ENCODE measurements at regions not wholly inside any gene's neighbourhood (a gene's known extent, or its start where the extent isn't known, plus 50 kb on each side); places are given as distances from the start of the nearest gene placed in this dataset.
"Not testable (repeated sequence)": the region's sequence is repeated elsewhere in the genome, so short reads cannot be mapped to it uniquely, and the experiment has no call there.

DNA sequence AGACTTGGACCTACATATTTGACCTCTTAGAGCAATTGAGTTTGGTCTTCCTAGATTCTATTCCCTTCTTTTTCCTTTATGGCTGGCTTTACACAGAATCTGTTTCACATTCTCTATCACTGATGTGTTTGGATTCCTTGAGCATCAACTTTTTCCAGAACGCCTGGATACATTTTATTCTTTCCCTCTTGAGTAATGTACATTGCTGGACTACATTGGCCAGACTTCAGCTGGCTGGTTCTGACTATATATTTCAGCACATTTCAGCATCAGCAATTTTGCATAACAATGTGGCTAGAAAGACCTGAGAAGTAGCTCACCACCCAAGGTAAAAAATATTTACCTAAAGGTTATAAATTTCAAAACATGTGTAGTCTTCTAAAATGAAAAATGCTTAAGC is 2198.2 kb upstream of the RAG2 start:
- no peaks in the 10 kb centered on the region for H3K9me3 ChIP-seq (ENCODE audit: low read length)
- no peaks in the 10 kb centered on the region for H3K27me3 ChIP-seq (ENCODE audit: insufficient read depth, low read length)
- H3K4me1 ChIP-seq (ENCODE audit: insufficient read depth, low read length), result no peaks in the 10 kb centered on the region
- H3K4me3 ChIP-seq (ENCODE audit: low read length), result no peak overlapping the region
- H2AFZ ChIP-seq (ENCODE audit: low read depth, low read length), result no peak overlapping the region
- no peaks in the 10 kb centered on the region for H3K36me3 ChIP-seq (ENCODE audit: insufficient read depth, low read length)

DNA sequence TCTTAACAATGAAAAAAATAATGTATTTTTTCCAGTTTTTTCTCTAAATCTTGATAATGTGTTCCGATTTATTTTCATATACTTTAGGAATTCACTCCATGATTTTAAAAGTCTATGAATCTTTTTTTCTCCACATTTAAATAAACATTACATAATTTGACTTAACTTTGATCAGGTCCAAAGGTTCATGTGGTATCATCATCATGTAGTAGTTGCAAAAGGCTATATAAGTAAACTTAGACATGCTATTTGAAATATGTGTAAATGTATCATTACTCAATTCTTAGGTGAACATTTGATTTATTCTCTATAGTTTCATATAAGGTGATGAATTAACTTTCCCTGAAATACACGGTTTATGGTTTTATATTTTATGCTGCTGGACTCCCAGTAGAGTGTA is 2197.0 kb upstream of the RAG2 start:
- Histone ChIP-seq H3K4me3 (ENCODE audit: low read length) (no peak overlapping the region), H3K36me3 (ENCODE audit: insufficient read depth, low read length) (no peaks in the 10 kb centered on the region), H3K27me3 (ENCODE audit: insufficient read depth, low read length) (no peaks in the 10 kb centered on the region), H3K4me1 (ENCODE audit: insufficient read depth, low read length) (no peaks in the 10 kb centered on the region), H3K9me3 (ENCODE audit: low read length) (no peaks in the 10 kb centered on the region), H2AFZ (ENCODE audit: low read depth, low read length) (no peak overlapping the region)

DNA sequence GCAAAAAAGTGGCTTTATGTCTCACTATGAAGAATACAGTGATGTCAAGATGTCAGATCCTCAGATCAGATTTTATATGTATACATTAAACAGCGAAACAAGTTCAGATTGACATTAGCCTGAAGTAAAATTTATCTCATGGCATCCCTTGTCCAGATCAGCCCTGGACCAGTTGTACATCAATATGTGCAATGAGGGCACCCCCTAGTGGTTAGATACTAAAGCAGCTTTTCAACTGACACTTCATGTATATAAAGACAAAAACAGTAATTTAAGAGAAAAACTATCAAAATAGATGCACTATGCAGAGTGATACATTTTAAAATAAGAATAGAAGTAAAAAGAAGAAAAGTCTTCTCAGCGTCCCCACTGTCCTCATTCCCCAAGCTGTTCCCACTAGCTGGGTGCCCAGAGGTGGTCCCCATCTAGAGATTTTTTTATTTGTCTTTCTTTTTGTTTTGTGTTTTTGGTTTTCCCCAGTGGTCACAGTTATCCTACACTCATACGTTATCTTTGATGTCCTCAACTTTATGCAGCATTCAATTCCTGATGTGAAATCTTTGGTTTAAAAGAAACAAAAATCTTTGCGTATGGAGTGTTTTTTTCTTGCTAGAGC is 2193.4 kb upstream of the RAG2 start:
- H3K4me3 ChIP-seq (ENCODE audit: low read length), result no peak overlapping the region
- H3K4me1 ChIP-seq (ENCODE audit: insufficient read depth, low read length), result no peaks in the 10 kb centered on the region
- no peak overlapping the region for H2AFZ ChIP-seq (ENCODE audit: low read depth, low read length)
- H3K9me3 ChIP-seq (ENCODE audit: low read length), result no peaks in the 10 kb centered on the region
- H3K27me3 ChIP-seq (ENCODE audit: insufficient read depth, low read length), result no peaks in the 10 kb centered on the region
- H3K36me3 ChIP-seq (ENCODE audit: insufficient read depth, low read length), result no peaks in the 10 kb centered on the region

DNA sequence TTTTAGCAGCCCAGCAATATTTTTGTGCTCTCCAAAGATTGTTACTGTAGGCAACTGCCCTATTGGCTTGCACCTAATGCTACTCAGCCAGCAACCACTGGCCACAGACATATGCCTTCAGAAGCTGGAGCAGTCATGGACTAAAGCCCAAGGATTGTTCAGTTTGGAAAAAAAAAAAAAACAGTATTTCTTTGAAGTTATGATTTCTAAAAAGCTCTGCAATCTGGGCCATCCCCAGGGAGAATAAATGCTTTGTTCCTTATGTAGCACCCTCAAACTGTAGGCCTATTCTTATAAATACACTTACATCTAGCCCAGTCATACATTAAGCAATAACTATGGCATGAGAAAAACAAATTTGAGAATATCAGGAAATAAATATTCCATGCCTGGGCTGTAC is 2190.5 kb upstream of the RAG2 start:
- H2AFZ ChIP-seq (ENCODE audit: low read depth, low read length), result no peak overlapping the region
- H3K9me3 ChIP-seq (ENCODE audit: low read length), result no peaks in the 10 kb centered on the region
- no peaks in the 10 kb centered on the region for H3K36me3 ChIP-seq (ENCODE audit: insufficient read depth, low read length)
- H3K4me1 ChIP-seq (ENCODE audit: insufficient read depth, low read length), result no peaks in the 10 kb centered on the region
- H3K4me3 ChIP-seq (ENCODE audit: low read length), result no peak overlapping the region
- H3K27me3 ChIP-seq (ENCODE audit: insufficient read depth, low read length), result no peaks in the 10 kb centered on the region

DNA sequence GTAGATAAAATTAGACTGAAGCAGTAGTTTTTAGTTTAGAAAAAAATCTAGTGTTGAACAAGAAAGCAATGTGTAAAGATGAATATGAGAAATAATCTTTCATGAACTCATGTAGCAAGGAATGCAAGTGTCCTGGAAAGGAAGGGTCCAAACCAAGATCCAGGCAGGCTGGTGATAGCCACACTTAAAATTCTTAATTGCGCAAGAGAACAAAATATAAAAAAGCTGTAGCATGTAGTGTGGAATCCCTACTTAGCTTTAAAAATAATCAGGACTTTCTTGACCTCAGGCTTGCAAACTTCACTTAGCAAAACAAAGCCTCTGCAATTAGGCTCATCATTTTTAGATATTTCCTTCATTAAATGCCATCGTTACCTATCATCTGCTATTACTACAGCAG is 2186.1 kb upstream of the RAG2 start:
- no peaks in the 10 kb centered on the region for H3K27me3 ChIP-seq (ENCODE audit: insufficient read depth, low read length)
- H3K9me3 ChIP-seq (ENCODE audit: low read length), result no peaks in the 10 kb centered on the region
- H3K4me3 ChIP-seq (ENCODE audit: low read length), result no peak overlapping the region
- H2AFZ ChIP-seq (ENCODE audit: low read depth, low read length), result no peak overlapping the region
- no peaks in the 10 kb centered on the region for H3K36me3 ChIP-seq (ENCODE audit: insufficient read depth, low read length)
- no peaks in the 10 kb centered on the region for H3K4me1 ChIP-seq (ENCODE audit: insufficient read depth, low read length)

DNA sequence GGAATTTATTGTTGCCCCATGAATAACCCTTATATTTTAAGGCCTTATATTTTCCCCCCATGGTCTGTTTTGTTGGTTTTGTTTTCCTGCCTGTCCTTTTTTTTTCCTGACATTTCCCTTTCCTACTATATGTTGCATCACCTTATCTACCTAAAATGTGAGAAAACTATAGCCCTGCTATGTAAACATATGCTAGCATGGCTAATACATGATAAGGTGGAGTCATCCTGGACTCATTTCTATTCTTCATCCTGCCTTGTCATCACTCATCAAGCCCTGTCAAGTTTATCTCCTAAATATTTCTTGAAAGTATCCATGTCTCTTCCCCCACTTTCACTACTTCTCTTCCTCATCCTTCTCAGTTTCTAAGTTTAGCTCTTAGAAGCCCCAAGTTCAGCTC is 2168.8 kb upstream of the RAG2 start:
- no peak overlapping the region for H3K4me3 ChIP-seq (ENCODE audit: low read length)
- no peaks in the 10 kb centered on the region for H3K27me3 ChIP-seq (ENCODE audit: insufficient read depth, low read length)
- no peak overlapping the region for H2AFZ ChIP-seq (ENCODE audit: low read depth, low read length)
- H3K36me3 ChIP-seq (ENCODE audit: insufficient read depth, low read length), result no peaks in the 10 kb centered on the region
- H3K4me1 ChIP-seq (ENCODE audit: insufficient read depth, low read length), result no peaks in the 10 kb centered on the region
- H3K9me3 ChIP-seq (ENCODE audit: low read length), result no peaks in the 10 kb centered on the region

DNA sequence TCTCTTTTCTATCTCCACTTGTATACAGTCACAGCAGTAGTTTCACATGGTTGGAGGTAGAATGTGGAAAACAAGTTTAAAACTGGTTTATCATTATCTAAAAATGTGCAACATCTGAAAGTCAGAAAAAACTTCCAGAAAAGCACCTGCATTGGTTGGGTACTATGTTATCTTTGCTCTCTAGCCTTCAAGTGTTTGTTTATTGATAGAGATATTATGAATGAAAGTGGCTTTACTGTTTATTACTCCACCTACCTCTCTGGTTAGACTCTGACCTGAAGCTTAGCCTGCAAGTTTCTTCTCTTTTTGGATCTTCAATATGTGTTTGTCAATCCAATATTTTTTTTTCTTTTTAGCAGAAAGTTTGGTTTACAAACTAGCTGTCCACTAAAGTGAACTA is 2161.4 kb upstream of the RAG2 start:
- H3K27me3 ChIP-seq (ENCODE audit: insufficient read depth, low read length), result no peaks in the 10 kb centered on the region
- H3K4me1 ChIP-seq (ENCODE audit: insufficient read depth, low read length), result no peaks in the 10 kb centered on the region
- H3K9me3 ChIP-seq (ENCODE audit: low read length), result no peaks in the 10 kb centered on the region
- H2AFZ ChIP-seq (ENCODE audit: low read depth, low read length), result no peak overlapping the region
- H3K36me3 ChIP-seq (ENCODE audit: insufficient read depth, low read length), result no peaks in the 10 kb centered on the region
- no peak overlapping the region for H3K4me3 ChIP-seq (ENCODE audit: low read length)

DNA sequence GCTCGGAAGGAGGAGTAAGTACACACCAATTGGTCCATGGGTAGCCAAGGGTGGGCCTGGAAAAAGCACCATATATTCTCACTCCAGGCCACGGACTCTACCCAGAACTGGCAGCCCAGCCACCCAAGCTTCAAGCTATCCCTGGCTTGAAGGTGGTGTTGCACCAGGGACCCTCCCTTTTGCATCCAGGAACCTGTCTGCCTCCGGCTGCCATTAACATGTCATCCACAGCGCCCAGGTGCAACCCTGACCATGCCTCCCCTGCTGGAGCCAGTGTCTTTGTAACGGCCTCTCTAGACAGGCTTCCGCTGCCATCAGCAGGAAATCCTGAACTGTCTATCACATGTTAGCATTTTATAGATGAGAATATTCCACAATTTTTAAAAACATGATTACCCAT is 2158.5 kb upstream of the RAG2 start:
- Histone ChIP-seq H3K4me1 (ENCODE audit: insufficient read depth, low read length) (no peaks in the 10 kb centered on the region), H2AFZ (ENCODE audit: low read depth, low read length) (no peak overlapping the region), H3K9me3 (ENCODE audit: low read length) (no peaks in the 10 kb centered on the region), H3K4me3 (ENCODE audit: low read length) (no peak overlapping the region), H3K36me3 (ENCODE audit: insufficient read depth, low read length) (no peaks in the 10 kb centered on the region), H3K27me3 (ENCODE audit: insufficient read depth, low read length) (no peaks in the 10 kb centered on the region)

DNA sequence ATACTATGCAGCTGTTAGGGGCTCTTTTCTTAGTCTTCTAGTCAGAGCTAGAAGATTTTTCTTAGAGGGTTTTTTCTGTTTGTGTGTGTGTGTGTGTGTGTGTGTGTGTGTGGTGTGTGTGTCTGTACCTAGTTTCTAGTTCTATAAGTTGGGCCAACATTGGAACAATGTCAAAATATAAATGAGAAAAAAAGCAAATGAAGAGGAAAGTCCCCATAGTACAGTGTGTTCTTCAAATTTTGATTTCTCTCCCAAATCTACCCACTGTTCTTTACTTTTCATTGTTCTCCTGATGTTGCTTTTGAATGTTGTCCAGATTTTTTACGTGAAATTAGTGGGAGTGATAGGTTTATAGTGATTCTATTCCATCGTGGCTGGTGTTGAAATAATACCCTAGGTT is 2153.4 kb upstream of the RAG2 start:
- H3K4me1 ChIP-seq (ENCODE audit: insufficient read depth, low read length), result no peaks in the 10 kb centered on the region
- no peak overlapping the region for H3K4me3 ChIP-seq (ENCODE audit: low read length)
- no peaks in the 10 kb centered on the region for H3K9me3 ChIP-seq (ENCODE audit: low read length)
- H2AFZ ChIP-seq (ENCODE audit: low read depth, low read length), result no peak overlapping the region
- H3K36me3 ChIP-seq (ENCODE audit: insufficient read depth, low read length), result no peaks in the 10 kb centered on the region
- H3K27me3 ChIP-seq (ENCODE audit: insufficient read depth, low read length), result no peaks in the 10 kb centered on the region

DNA sequence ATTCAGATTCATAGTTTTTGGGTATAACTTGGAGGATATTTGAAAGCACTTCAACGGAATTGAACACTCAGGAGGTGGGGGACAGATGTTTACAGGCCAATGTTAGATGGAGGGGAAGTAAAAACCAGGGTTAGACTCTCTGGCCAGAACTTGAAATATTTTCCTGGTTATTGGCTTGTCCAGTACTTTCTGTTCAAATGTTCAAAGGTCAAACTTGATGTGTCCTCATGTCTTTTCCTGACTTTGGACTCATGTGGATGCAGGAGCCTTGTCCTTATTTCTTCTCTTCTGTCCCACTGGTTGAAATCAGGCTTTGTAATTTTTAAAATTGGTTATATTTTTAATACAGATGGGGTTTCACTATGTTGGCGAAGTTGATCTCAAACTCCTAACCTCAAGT is 2148.5 kb upstream of the RAG2 start:
- not testable (repeated sequence) for H3K4me1 ChIP-seq (ENCODE audit: insufficient read depth, low read length); H3K36me3 ChIP-seq (ENCODE audit: insufficient read depth, low read length); H3K9me3 ChIP-seq (ENCODE audit: low read length); H3K4me3 ChIP-seq (ENCODE audit: low read length); H3K27me3 ChIP-seq (ENCODE audit: insufficient read depth, low read length); H2AFZ ChIP-seq (ENCODE audit: low read depth, low read length)

DNA sequence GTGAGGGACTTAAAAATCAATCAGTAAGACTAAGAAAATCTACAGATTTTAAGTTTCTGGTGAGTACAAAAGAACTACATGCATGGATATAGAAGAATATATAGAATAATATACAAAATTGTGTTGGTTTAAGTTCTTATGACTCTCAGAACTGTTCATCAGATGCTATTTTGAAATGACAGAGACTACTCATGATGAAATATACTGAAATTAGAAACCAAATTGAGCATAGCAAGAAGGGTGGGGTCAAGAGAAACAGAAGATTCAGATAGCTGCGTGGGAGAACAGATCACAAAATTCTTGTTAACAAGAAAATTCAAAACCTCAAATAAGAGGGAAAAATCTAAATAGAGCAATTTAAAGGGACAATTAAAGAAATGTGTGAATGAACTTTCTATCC is 2125.3 kb upstream of the RAG2 start:
- no peaks in the 10 kb centered on the region for H3K36me3 ChIP-seq (ENCODE audit: insufficient read depth, low read length)
- H3K4me3 ChIP-seq (ENCODE audit: low read length), result no peak overlapping the region
- no peaks in the 10 kb centered on the region for H3K4me1 ChIP-seq (ENCODE audit: insufficient read depth, low read length)
- H3K27me3 ChIP-seq (ENCODE audit: insufficient read depth, low read length), result no peaks in the 10 kb centered on the region
- no peak overlapping the region for H2AFZ ChIP-seq (ENCODE audit: low read depth, low read length)
- no peaks in the 10 kb centered on the region for H3K9me3 ChIP-seq (ENCODE audit: low read length)

DNA sequence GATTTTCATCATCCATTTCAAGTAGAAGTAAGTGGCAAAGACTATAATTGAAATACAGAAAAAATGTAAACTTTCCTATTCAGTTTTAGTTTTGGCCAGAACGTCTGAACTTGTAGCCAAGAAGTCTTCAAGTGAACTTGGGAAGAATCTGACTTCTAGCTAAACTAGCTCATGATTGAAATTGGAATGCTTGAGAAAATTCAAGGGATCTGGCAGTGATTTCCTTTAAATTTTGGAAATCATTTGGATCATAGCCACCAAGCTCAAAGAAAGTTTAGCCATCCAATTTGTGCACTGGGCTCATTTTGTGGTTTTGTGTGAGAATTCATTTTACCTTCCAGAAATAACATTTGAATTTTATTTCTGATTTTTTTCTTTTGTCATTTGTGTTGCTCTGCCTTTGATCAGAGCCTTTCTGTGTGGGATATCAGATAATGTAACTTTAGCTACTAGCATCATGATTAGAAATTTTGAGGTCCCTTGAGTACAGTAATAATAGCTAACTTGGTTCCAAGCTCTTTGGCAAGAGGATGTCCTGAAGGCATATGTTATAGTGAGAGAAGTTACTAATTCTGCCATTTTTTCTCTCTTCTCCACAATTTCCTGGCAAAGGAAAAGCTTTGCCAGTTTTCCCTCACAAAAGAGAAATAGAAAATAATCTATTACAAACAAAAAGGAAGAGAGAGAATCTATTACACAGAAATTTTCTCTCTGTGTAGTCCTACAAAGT is 2123.7 kb upstream of the RAG2 start:
- Histone ChIP-seq H3K36me3 (ENCODE audit: insufficient read depth, low read length) (no peaks in the 10 kb centered on the region), H3K9me3 (ENCODE audit: low read length) (no peaks in the 10 kb centered on the region), H2AFZ (ENCODE audit: low read depth, low read length) (no peak overlapping the region), H3K4me1 (ENCODE audit: insufficient read depth, low read length) (no peaks in the 10 kb centered on the region), H3K27me3 (ENCODE audit: insufficient read depth, low read length) (no peaks in the 10 kb centered on the region), H3K4me3 (ENCODE audit: low read length) (no peak overlapping the region)

DNA sequence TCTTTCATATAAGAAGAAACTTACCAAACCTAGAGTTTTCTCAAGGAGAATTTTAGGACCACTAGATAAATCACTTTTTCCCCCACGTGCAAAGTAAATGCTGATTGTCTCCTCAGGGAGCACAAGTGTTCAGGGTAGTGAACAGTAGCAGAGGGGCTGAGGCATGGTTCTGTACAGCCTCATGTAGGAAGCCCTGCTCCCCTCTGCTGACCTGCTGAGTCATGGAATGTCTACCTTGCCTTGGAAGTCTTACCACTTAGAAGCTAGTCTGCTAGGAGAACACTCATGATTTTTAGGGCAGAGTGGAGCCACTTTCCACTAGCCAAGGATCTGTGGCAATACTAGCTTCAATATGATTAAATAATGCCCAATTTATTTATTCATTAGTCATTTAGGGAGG is 2120.6 kb upstream of the RAG2 start:
- no peaks in the 10 kb centered on the region for H3K27me3 ChIP-seq (ENCODE audit: insufficient read depth, low read length)
- H3K4me3 ChIP-seq (ENCODE audit: low read length), result no peak overlapping the region
- H3K9me3 ChIP-seq (ENCODE audit: low read length), result no peaks in the 10 kb centered on the region
- no peaks in the 10 kb centered on the region for H3K36me3 ChIP-seq (ENCODE audit: insufficient read depth, low read length)
- no peak overlapping the region for H2AFZ ChIP-seq (ENCODE audit: low read depth, low read length)
- no peaks in the 10 kb centered on the region for H3K4me1 ChIP-seq (ENCODE audit: insufficient read depth, low read length)

DNA sequence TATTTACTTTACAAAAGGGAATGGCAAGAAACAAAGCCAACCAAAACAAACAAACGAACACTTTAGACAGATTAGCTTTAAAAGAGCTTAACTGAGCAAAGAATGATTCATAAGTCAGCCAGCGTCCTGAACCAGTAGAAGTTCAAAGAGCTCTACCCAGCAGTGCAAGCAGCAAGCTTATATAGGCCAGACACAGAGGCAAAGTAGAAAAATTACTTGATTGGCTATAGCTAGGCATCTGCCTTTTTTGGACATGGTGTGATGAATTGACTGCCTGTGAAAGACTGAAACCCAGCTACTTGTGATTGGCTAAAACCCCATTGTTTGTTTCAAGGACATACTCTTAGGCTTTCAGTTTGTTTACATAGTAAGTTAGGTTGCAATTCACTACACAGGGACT is 2120.0 kb upstream of the RAG2 start:
- no peak overlapping the region for H3K4me3 ChIP-seq (ENCODE audit: low read length)
- no peaks in the 10 kb centered on the region for H3K9me3 ChIP-seq (ENCODE audit: low read length)
- H3K27me3 ChIP-seq (ENCODE audit: insufficient read depth, low read length), result no peaks in the 10 kb centered on the region
- H2AFZ ChIP-seq (ENCODE audit: low read depth, low read length), result no peak overlapping the region
- H3K36me3 ChIP-seq (ENCODE audit: insufficient read depth, low read length), result no peaks in the 10 kb centered on the region
- H3K4me1 ChIP-seq (ENCODE audit: insufficient read depth, low read length), result no peaks in the 10 kb centered on the region
